Stimulated activated CD4-positive, alpha-beta T cell treated with anti-CD3 and anti-CD28 coated beads, Interleukin-4, amount 100 ng/mL, for 1 hour (primary cell): ENCODE measurements at regions not wholly inside any gene's neighbourhood (a gene's known extent, or its start where the extent isn't known, plus 50 kb on each side); places are given as distances from the start of the nearest gene placed in this dataset.

ENCODE experiments used
- DNase-seq: peaks from one replicate; pipeline ENCODE4 v3.0.0-alpha.2; 2020

GRCh38 chr13:95352486-95352885, 51.2 kb upstream of the ABCC4 start:
- no peak for DNase-seq

GRCh38 chr13:95354156-95354555, 52.9 kb upstream of the ABCC4 start:
- DNase-seq = no peak

GRCh38 chr13:95354680-95355487, 53.6 kb upstream of the ABCC4 start:
- DNase-seq = no peak

- DNase-seq = no peak
These were observed 54.2 kb upstream of the ABCC4 start for GRCh38 chr13:95355494-95355893.

GRCh38 chr13:95356916-95357315, 55.7 kb upstream of the ABCC4 start:
- DNase-seq = no peak

- no peak for DNase-seq
These were observed 56.6 kb upstream of the ABCC4 start for GRCh38 chr13:95357875-95358274.

GRCh38 chr13:95360052-95360451, 58.8 kb upstream of the ABCC4 start:
- DNase-seq = no peak

GRCh38 chr13:95360464-95361097, 59.3 kb upstream of the ABCC4 start:
- DNase-seq = no peak

GRCh38 chr13:95361686-95362085, 60.4 kb upstream of the ABCC4 start:
- DNase-seq = no peak

- no peak for DNase-seq
These were observed 61.4 kb upstream of the ABCC4 start for GRCh38 chr13:95362666-95363065.

GRCh38 chr13:95367309-95367843, 66.1 kb upstream of the ABCC4 start:
- DNase-seq = no peak

GRCh38 chr13:95368998-95369397, 67.7 kb upstream of the ABCC4 start:
- no peak for DNase-seq

- DNase-seq = no peak
These were observed 74.5 kb upstream of the ABCC4 start for GRCh38 chr13:95375706-95376105.

GRCh38 chr13:95378603-95379002, 77.4 kb upstream of the ABCC4 start:
- no peak for DNase-seq

- DNase-seq = peak; percentile 65
These were observed 79.4 kb upstream of the ABCC4 start for GRCh38 chr13:95380468-95381211.

GRCh38 chr13:95381212-95381527, 79.9 kb upstream of the ABCC4 start:
- no peak for DNase-seq

GRCh38 chr13:95382411-95382810, 81.2 kb upstream of the ABCC4 start:
- DNase-seq = no peak

- DNase-seq = no peak
These were observed 81.7 kb upstream of the ABCC4 start for GRCh38 chr13:95382916-95383315.

- DNase-seq = no peak
These were observed 84.1 kb upstream of the ABCC4 start for GRCh38 chr13:95385373-95385772.

- no peak for DNase-seq
These were observed 84.5 kb upstream of the ABCC4 start for GRCh38 chr13:95385798-95386197.

- no peak for DNase-seq
These were observed 85.1 kb upstream of the ABCC4 start for GRCh38 chr13:95386370-95386769.

- no peak for DNase-seq
These were observed 86.5 kb upstream of the ABCC4 start for GRCh38 chr13:95387733-95388207.

- no peak for DNase-seq
These were observed 87.3 kb upstream of the ABCC4 start for GRCh38 chr13:95388420-95389079.
